GM23248 (cell line): ENCODE measurements at regions not wholly inside any gene's neighbourhood (a gene's known extent, or its start where the extent isn't known, plus 50 kb on each side); places are given as distances from the start of the nearest gene placed in this dataset.
"Not testable (repeated sequence)": the region's sequence is repeated elsewhere in the genome, so short reads cannot be mapped to it uniquely, and the experiment has no call there.

ENCODE experiments used
- DNase-seq: peaks from one replicate; pipeline ENCODE4 v3.0.0-alpha.2; 2015
- H2AFZ ChIP-seq: fragments of 200-600 bp; sonication (generic); 2 replicates; pipeline ENCODE4 v1.6.1; 2016; ENCODE audit warnings: antibody characterized with exemption
- H3F3A ChIP-seq: fragments of 200-600 bp; sonication (generic); 2 replicates; pipeline ENCODE4 v1.6.1; 2016; ENCODE audit warnings: mild to moderate bottlenecking, antibody characterized with exemption, mixed run types; ENCODE audit not compliant: insufficient read depth
- H3K27ac ChIP-seq: fragments of 200-600 bp; sonication (generic); 2 replicates; pipeline ENCODE4 v1.5.1; 2016; ENCODE audit warnings: mild to moderate bottlenecking
- H3K27me3 ChIP-seq: fragments of 200-600 bp; sonication (generic); replicated peaks from 2 replicates; pipeline ENCODE4 v1.6.1; 2016; ENCODE audit warnings: mild to moderate bottlenecking; ENCODE audit not compliant: insufficient read depth
- H3K36me3 ChIP-seq: fragments of 200-600 bp; sonication (generic); 2 replicates; pipeline ENCODE4 v1.6.1; 2016; ENCODE audit warnings: low read depth, mild to moderate bottlenecking
- H3K4me1 ChIP-seq: fragments of 200-600 bp; sonication (generic); 2 replicates; pipeline ENCODE4 v1.6.1; 2016; ENCODE audit warnings: mild to moderate bottlenecking; ENCODE audit not compliant: insufficient read depth
- H3K4me2 ChIP-seq: fragments of 200-600 bp; sonication (generic); one replicate; pipeline ENCODE4 v1.6.1; 2016; ENCODE audit warnings: mild to moderate bottlenecking; ENCODE audit not compliant: unreplicated experiment
- H3K4me3 ChIP-seq: fragments of 200-600 bp; sonication (generic); 2 replicates; pipeline ENCODE4 v1.5.1; 2016; ENCODE audit warnings: mild to moderate bottlenecking
- H3K79me2 ChIP-seq: fragments of 200-600 bp; sonication (generic); 2 replicates; pipeline ENCODE4 v1.6.1; 2016; ENCODE audit warnings: mild to moderate bottlenecking; ENCODE audit not compliant: insufficient read depth
- H3K9ac ChIP-seq: fragments of 200-600 bp; sonication (generic); 2 replicates; pipeline ENCODE4 v1.6.1; 2016; ENCODE audit warnings: mild to moderate bottlenecking
- H3K9me2 ChIP-seq: fragments of 200-600 bp; sonication (generic); 2 replicates; pipeline ENCODE4 v1.6.1; 2016; ENCODE audit warnings: mixed run types, mild to moderate bottlenecking, moderate library complexity; ENCODE audit not compliant: insufficient read depth
- H3K9me3 ChIP-seq: fragments of 200-600 bp; sonication (generic); one replicate; pipeline ENCODE4 v1.6.1; 2017; ENCODE audit warnings: low read depth
- H4K20me1 ChIP-seq: fragments of 200-600 bp; sonication (generic); 2 replicates; pipeline ENCODE4 v1.6.0; 2016; ENCODE audit not compliant: insufficient read depth
- EZH2 ChIP-seq: fragments of 200-600 bp; sonication (generic); IDR thresholded peaks from 2 replicates; pipeline ENCODE4 v1.6.1; 2018; ENCODE audit warnings: antibody characterized with exemption, mild to moderate bottlenecking; ENCODE audit not compliant: insufficient read depth, poor library complexity, severe bottlenecking
- EZH2phosphoT487 ChIP-seq: fragments of 200-600 bp; sonication (generic); IDR thresholded peaks from 2 replicates; pipeline ENCODE4 v1.6.1; 2018; ENCODE audit warnings: antibody characterized with exemption, moderate library complexity, mild to moderate bottlenecking, low read depth; ENCODE audit not compliant: insufficient read depth
- WGBS, 2 experiments: methylation state at CpG; one replicate each; pipeline ENCODE4 v1.1.6; 2015 to 2017; ENCODE audit warnings: low lambda C conversion rate in 2 of 2, low coverage in 1 of 2; ENCODE audit errors: missing lambda C conversion rate in 2 of 2; 5-methylcytosine and 5-hydroxymethylcytosine counted together
- in situ Hi-C: fragments of 300-500 bp; cut with MboI; formaldehyde crosslinking; loops from 2 replicates; pipeline ENCODE4 v1.15.0; 2020

DNA sequence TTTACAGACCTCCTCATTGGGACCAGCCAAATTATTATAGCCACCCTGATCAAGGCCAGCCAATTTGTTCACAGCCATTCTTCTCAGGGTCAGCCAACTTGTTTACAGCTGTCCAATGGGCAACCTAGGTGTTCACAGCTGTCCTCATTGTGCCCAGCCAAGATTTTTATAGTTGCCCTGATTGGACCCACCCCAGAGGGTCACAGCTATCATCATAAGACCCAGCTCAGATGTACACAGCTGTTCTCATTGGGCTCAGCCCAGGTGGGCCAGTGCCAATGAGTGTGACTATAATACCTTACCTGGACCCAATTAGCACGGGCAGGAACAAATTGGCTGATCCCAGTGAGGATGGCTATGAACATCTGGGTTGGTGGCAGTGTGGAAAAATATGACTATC, 1151.8 kb downstream of the UQCRFS1 start:
- Histone ChIP-seq H3K27me3 (no peaks in the 10 kb centered on the region), H3K9me3 (no peaks in the 10 kb centered on the region), H3K4me3 (no peak overlapping the region), H3K36me3 (no peaks in the 10 kb centered on the region), H4K20me1 (no peaks in the 10 kb centered on the region), H3K27ac (no peak overlapping the region), H3K9ac (no peak overlapping the region), H3K4me1 (no peaks in the 10 kb centered on the region), H3K9me2 (no peaks in the 10 kb centered on the region), H3K4me2 (no peak overlapping the region), H3F3A (no peaks in the 10 kb centered on the region), H3K79me2 (no peaks in the 10 kb centered on the region), H2AFZ (no peak overlapping the region)
- WGBS, 2 experiments = 17 to 23% methylated on average over 1 of the region's 1 CpG
- no peak for TF ChIP-seq EZH2phosphoT487
- TF ChIP-seq EZH2 = no peak
- in situ Hi-C loops = no loop called here
- DNase-seq = no peak

DNA sequence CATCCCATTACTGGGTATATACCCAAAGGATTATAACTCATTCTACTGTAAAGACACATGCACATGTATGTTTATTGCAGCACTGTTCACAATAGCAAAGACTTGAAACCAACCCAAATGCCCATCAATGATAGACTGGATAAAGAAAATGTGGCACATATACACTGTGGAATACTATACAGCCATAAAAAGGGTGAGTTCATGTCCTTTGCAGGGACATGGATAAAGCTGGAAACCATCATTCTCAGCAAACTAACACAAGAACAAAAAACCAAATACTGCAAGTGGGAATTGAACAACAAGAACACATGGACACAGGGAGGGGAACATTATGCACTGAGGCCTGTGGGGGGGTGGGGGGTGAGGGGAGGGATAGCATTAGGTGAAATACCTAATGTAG, 1155.9 kb downstream of the UQCRFS1 start:
- DNase-seq, H3K9me3 ChIP-seq, H3K79me2 ChIP-seq, H3K9me2 ChIP-seq, H3K9ac ChIP-seq, H3K36me3 ChIP-seq, H4K20me1 ChIP-seq, in situ Hi-C loops, H2AFZ ChIP-seq, H3K4me3 ChIP-seq, H3K27ac ChIP-seq, H3K4me2 ChIP-seq, H3F3A ChIP-seq, H3K4me1 ChIP-seq, H3K27me3 ChIP-seq: not testable (repeated sequence)

DNA sequence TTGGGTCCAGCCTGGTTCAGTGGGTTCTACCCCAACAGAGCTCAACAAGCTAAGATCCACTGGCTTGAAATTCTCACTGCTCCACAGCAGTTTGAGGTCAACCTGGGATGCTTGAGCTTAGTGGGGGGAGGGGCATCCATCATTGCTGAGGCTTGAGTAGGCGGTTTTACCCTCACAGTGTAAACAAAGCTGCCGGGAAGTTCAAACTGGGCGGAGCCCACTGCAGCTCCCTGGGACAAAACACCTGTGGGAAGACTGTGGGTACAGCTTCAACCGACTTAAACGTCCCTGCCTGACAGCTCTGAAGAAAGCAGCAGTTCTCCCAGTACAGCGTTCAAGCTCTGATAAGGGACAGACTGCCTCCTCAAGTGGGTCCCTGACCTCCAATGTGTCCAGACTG, 1161.9 kb downstream of the UQCRFS1 start:
- WGBS, 2 experiments = 33 to 39% methylated on average over 6 of the region's 6 CpGs
- Histone ChIP-seq H3K27ac (no peak overlapping the region), H3K4me1 (no peaks in the 10 kb centered on the region)

DNA sequence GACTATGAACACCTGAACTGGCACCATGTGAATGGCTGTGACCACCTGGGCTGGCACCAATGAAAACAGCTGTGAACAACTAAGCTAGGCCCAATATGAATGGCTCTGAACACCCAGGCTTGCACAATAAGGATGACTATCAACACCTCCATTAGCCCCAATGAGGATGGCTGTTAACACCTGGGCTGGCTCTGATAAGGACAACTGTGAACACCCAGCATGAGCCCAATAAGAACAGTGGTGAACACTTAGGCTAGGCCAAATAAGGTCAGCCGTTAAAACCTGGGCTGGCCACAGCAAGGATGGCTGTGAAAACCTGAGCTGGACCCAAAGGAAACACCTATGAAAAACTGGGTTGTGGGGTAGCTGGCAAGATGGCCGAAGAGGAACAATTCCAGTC, 1163.1 kb downstream of the UQCRFS1 start:
- H3K79me2 ChIP-seq = no peaks in the 10 kb centered on the region
- H2AFZ ChIP-seq = no peak overlapping the region
- no peak overlapping the region for H3K9ac ChIP-seq
- in situ Hi-C loops = no loop called here
- H3K9me3 ChIP-seq = no peaks in the 10 kb centered on the region
- H3K4me2 ChIP-seq = no peak overlapping the region
- no peaks in the 10 kb centered on the region for H3K4me1 ChIP-seq
- H3K4me3 ChIP-seq = no peak overlapping the region
- no peaks in the 10 kb centered on the region for H3K27me3 ChIP-seq
- H3K9me2 ChIP-seq = no peaks in the 10 kb centered on the region
- no peaks in the 10 kb centered on the region for H3K36me3 ChIP-seq
- 41 to 46% methylated on average over 2 of the region's 2 CpGs for WGBS, 2 experiments
- H4K20me1 ChIP-seq = no peaks in the 10 kb centered on the region
- H3F3A ChIP-seq = no peaks in the 10 kb centered on the region
- no peak overlapping the region for H3K27ac ChIP-seq
- no peak for TF ChIP-seq EZH2phosphoT487
- no peak for TF ChIP-seq EZH2
- DNase-seq = no peak

More for the DNA sequence above, 1161.9 kb downstream of the UQCRFS1 start:
- Histone ChIP-seq H4K20me1 (no peaks in the 10 kb centered on the region), H3K36me3 (no peaks in the 10 kb centered on the region), H3K4me3 (no peak overlapping the region), H3K79me2 (no peaks in the 10 kb centered on the region), H3K4me2 (no peak overlapping the region), H3K27me3 (no peaks in the 10 kb centered on the region), H3K9me3 (no peaks in the 10 kb centered on the region), H2AFZ (no peak overlapping the region), H3F3A (no peaks in the 10 kb centered on the region), H3K9ac (no peak overlapping the region), H3K9me2 (no peaks in the 10 kb centered on the region)
- in situ Hi-C loops = no loop called here
- DNase-seq = no peak
- TF ChIP-seq EZH2 = no peak
- no peak for TF ChIP-seq EZH2phosphoT487

DNA sequence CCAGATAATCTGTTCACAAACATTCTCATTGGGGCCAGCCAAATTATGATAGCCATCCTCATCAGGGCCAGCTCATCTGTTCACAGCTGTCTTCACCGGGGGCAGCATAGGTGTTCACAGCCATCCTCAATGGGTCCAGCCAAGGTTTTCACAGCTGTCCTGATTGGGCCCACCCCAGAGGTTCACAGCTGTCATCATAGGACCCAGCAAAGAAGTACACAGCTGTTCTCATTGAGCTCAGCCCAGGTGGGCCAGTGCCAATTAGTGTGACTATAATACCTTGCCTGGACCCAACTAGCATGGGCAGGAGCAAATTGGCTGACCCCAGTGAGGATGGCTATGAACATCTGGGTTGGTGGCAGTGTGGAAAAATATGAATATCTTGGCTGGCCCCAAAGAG, 1166.0 kb downstream of the UQCRFS1 start:
- Histone ChIP-seq H3K79me2 (no peaks in the 10 kb centered on the region), H3K36me3 (no peaks in the 10 kb centered on the region), H3K4me3 (no peak overlapping the region), H3K9me2 (no peaks in the 10 kb centered on the region), H2AFZ (no peak overlapping the region), H3K9ac (no peak overlapping the region), H3K27ac (no peak overlapping the region), H3K9me3 (no peaks in the 10 kb centered on the region), H3F3A (no peaks in the 10 kb centered on the region), H3K27me3 (no peaks in the 10 kb centered on the region), H4K20me1 (no peaks in the 10 kb centered on the region), H3K4me2 (no peak overlapping the region), H3K4me1 (no peaks in the 10 kb centered on the region)
- TF ChIP-seq EZH2phosphoT487 (no peak), EZH2 (no peak)
- in situ Hi-C loops = no loop called here
- DNase-seq = no peak
- WGBS, 2 experiments = 33 to 45% methylated on average over 1 of the region's 1 CpG
